ENCODE measurements at regions not wholly inside any gene's neighbourhood (a gene's known extent, or its start where the extent isn't known, plus 50 kb on each side); places are given as distances from the start of the nearest gene placed in this dataset.

DNA sequence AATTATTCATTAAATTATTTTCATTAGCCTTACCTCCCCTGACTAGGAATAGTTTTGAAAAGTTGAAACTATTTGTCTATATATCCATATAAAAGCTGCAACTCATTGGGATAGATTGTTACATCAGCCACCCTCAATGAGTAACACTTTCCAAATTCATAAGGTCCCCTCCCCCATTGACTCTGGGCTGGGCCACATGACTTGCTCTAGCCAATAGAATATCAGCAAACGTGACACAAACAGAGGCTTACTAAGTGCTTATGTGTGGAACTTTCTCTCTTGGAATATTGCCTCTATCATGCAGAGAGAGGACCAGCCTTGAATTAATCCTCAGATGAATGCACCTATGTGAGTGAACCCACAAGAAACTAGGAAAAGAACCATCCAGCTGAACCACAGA, 213.7 kb downstream of the CCDC59 start:
- Histone ChIP-seq H3K79me2 (ENCODE audit: insufficient read depth) (no peaks in the 10 kb centered on the region), H3K4me3 (ENCODE audit: low read depth in 2 of 2, low read length in 1 of 2) (no peak overlapping the region), H3F3A (replicated peaks; ENCODE audit: insufficient read depth) (no peaks in the 10 kb centered on the region), H3K27ac (ENCODE audit: low read depth in 2 of 2, low read length in 1 of 2) (no peak overlapping the region), H3K9ac (no peak overlapping the region), H3K9me2 (no peaks in the 10 kb centered on the region), H3K9me3 (no peaks in the 10 kb centered on the region), H4K20me1 (ENCODE audit: insufficient read depth) (no peaks in the 10 kb centered on the region), H2AFZ (ENCODE audit: low read depth) (no peak overlapping the region), H3K27me3 (ENCODE audit: insufficient read depth) (no peaks in the 10 kb centered on the region), H3K36me3 (replicated peaks in 1 of 2; ENCODE audit: control insufficient read depth in 1 of 2, insufficient read depth in 2 of 2, low read length in 1 of 2) (peaks cover 0 to 4% of the 10 kb centered on the region in 2 experiments), H3K4me1 (ENCODE audit: control insufficient read depth in 1 of 2, insufficient read depth in 2 of 2, low read depth in 1 of 2, low read length in 1 of 2) (no peaks in the 10 kb centered on the region), H3K4me2 (no peak overlapping the region)
- TF ChIP-seq SIN3A (IDR thresholded peaks at IDR 0.05; ENCODE audit: borderline replicate concordance, low read depth, low read length): no peak
- no peak for TF ChIP-seq TCF12 (IDR thresholded peaks at IDR 0.05)
- TF ChIP-seq, protein P1, sequence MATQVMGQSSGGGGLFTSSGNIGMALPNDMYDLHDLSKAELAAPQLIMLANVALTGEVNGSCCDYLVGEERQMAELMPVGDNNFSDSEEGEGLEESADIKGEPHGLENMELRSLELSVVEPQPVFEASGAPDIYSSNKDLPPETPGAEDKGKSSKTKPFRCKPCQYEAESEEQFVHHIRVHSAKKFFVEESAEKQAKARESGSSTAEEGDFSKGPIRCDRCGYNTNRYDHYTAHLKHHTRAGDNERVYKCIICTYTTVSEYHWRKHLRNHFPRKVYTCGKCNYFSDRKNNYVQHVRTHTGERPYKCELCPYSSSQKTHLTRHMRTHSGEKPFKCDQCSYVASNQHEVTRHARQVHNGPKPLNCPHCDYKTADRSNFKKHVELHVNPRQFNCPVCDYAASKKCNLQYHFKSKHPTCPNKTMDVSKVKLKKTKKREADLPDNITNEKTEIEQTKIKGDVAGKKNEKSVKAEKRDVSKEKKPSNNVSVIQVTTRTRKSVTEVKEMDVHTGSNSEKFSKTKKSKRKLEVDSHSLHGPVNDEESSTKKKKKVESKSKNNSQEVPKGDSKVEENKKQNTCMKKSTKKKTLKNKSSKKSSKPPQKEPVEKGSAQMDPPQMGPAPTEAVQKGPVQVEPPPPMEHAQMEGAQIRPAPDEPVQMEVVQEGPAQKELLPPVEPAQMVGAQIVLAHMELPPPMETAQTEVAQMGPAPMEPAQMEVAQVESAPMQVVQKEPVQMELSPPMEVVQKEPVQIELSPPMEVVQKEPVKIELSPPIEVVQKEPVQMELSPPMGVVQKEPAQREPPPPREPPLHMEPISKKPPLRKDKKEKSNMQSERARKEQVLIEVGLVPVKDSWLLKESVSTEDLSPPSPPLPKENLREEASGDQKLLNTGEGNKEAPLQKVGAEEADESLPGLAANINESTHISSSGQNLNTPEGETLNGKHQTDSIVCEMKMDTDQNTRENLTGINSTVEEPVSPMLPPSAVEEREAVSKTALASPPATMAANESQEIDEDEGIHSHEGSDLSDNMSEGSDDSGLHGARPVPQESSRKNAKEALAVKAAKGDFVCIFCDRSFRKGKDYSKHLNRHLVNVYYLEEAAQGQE (IDR thresholded peaks at IDR 0.05; ENCODE audit: low read depth, low read length): no peak
- no peak for TF ChIP-seq NFIC (IDR thresholded peaks at IDR 0.05; ENCODE audit: borderline replicate concordance)
- no peak for TF ChIP-seq JUND (IDR thresholded peaks at IDR 0.05)
- TF ChIP-seq FOSL2 (IDR thresholded peaks at IDR 0.05; ENCODE audit: borderline replicate concordance, low read depth): no peak
- no peak for TF ChIP-seq POLR2AphosphoS5 (IDR thresholded peaks at IDR 0.05; ENCODE audit: low read depth, low read length)
- no peak for TF ChIP-seq RXRA (IDR thresholded peaks at IDR 0.05; ENCODE audit: borderline replicate concordance, low read depth)
- no peak for TF ChIP-seq RAD21 (IDR thresholded peaks at IDR 0.05; ENCODE audit: low read length)
- TF ChIP-seq, protein P2, sequence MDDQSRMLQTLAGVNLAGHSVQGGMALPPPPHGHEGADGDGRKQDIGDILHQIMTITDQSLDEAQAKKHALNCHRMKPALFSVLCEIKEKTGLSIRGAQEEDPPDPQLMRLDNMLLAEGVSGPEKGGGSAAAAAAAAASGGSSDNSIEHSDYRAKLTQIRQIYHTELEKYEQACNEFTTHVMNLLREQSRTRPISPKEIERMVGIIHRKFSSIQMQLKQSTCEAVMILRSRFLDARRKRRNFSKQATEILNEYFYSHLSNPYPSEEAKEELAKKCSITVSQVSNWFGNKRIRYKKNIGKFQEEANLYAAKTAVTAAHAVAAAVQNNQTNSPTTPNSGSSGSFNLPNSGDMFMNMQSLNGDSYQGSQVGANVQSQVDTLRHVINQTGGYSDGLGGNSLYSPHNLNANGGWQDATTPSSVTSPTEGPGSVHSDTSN (IDR thresholded peaks at IDR 0.05): no peak
- TF ChIP-seq CHD2 (IDR thresholded peaks at IDR 0.05; ENCODE audit: low read length, partially characterized antibody): no peak
- ChIA-PET CTCF (no interaction called here), POLR2A (no interaction called here)
- DNase-seq: no peak
- 7% methylated on average over 1 of the region's 1 CpG for WGBS (ENCODE audit: low lambda C conversion rate)

DNA sequence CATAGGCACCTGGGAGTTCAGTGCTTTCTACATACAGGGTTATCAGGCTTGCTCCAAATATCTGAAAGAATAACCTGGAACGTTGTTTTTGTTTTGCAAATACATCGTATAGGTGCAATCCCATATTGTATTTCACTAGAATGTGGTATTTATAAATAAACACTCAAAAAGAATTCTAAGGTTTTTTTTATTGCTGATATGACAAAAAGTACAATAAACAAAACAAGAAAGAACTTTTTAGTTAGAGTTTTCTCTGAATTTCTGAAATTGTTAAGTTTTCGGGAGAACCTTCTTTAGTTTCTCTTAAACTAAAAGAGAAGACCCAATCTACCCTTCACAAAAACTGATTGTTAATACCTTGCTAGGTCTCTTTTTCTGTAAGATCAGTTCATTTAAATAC, 225.8 kb downstream of the CCDC59 start:
- no peaks in the 10 kb centered on the region for H3K4me1 ChIP-seq (ENCODE audit: control insufficient read depth in 1 of 2, insufficient read depth in 2 of 2, low read depth in 1 of 2, low read length in 1 of 2)
- no peaks in the 10 kb centered on the region for H3K36me3 ChIP-seq (replicated peaks in 1 of 2; ENCODE audit: control insufficient read depth in 1 of 2, insufficient read depth in 2 of 2, low read length in 1 of 2)
- POLR2A ChIA-PET: no interaction called here
- H3K27ac ChIP-seq (ENCODE audit: low read depth in 2 of 2, low read length in 1 of 2): no peak overlapping the region
- no peaks in the 10 kb centered on the region for H3F3A ChIP-seq (replicated peaks; ENCODE audit: insufficient read depth)
- H4K20me1 ChIP-seq (ENCODE audit: insufficient read depth): no peaks in the 10 kb centered on the region
- no peak overlapping the region for H3K4me3 ChIP-seq (ENCODE audit: low read depth in 2 of 2, low read length in 1 of 2)
- H3K4me2 ChIP-seq: no peak overlapping the region
- H3K79me2 ChIP-seq (ENCODE audit: insufficient read depth): no peaks in the 10 kb centered on the region
- 19% methylated on average over 3 of the region's 3 CpGs for WGBS (ENCODE audit: low lambda C conversion rate)
- no peak for DNase-seq
- CTCF ChIA-PET: no interaction called here
- H3K9me3 ChIP-seq: no peaks in the 10 kb centered on the region
- H3K9ac ChIP-seq: no peak overlapping the region
- no peaks in the 10 kb centered on the region for H3K9me2 ChIP-seq
- H3K27me3 ChIP-seq (ENCODE audit: insufficient read depth): no peaks in the 10 kb centered on the region; the same call in 1 of the 2 replicates
- no peak overlapping the region for H2AFZ ChIP-seq (ENCODE audit: low read depth)
- no peak for TF ChIP-seq ELF1 (IDR thresholded peaks at IDR 0.05)
- TF ChIP-seq SMC3 (IDR thresholded peaks at IDR 0.05; ENCODE audit: low read depth, low read length): no peak
- no peak for TF ChIP-seq GABPA (IDR thresholded peaks at IDR 0.05; ENCODE audit: low read depth)
- TF ChIP-seq CHD2 (IDR thresholded peaks at IDR 0.05; ENCODE audit: low read length, partially characterized antibody): no peak
- TF ChIP-seq, protein P1 (IDR thresholded peaks at IDR 0.05; ENCODE audit: low read depth, low read length): no peak
- TF ChIP-seq MEF2A (IDR thresholded peaks at IDR 0.05; ENCODE audit: borderline replicate concordance, low read depth): no peak
- no peak for TF ChIP-seq TEAD4 (IDR thresholded peaks at IDR 0.05; ENCODE audit: borderline replicate concordance, insufficient read depth)
- no peak for TF ChIP-seq TCF12 (IDR thresholded peaks at IDR 0.05)
- no peak for TF ChIP-seq RFX5 (IDR thresholded peaks at IDR 0.05; ENCODE audit: low read length)
- no peak for TF ChIP-seq YY1 (IDR thresholded peaks at IDR 0.05; ENCODE audit: low read depth)
- no peak for TF ChIP-seq SIN3A (IDR thresholded peaks at IDR 0.05; ENCODE audit: borderline replicate concordance, low read depth, low read length)
- TF ChIP-seq RXRA (IDR thresholded peaks at IDR 0.05; ENCODE audit: borderline replicate concordance, low read depth): no peak
- TF ChIP-seq, protein P3, sequence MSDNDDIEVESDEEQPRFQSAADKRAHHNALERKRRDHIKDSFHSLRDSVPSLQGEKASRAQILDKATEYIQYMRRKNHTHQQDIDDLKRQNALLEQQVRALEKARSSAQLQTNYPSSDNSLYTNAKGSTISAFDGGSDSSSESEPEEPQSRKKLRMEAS (IDR thresholded peaks at IDR 0.05; ENCODE audit: low read depth): no peak
- no peak for TF ChIP-seq FOSL2 (IDR thresholded peaks at IDR 0.05; ENCODE audit: borderline replicate concordance, low read depth)
- TF ChIP-seq EZH2phosphoT487 (IDR thresholded peaks at IDR 0.05; ENCODE audit: borderline replicate concordance, low read depth): no peak
- TF ChIP-seq EP300 (IDR thresholded peaks at IDR 0.05; ENCODE audit: borderline replicate concordance in 1 of 2, low read depth in 1 of 2, low read length in 1 of 2): no peak
